Panc1 (cell line): ENCODE measurements at regions not wholly inside any gene's neighbourhood (a gene's known extent, or its start where the extent isn't known, plus 50 kb on each side); places are given as distances from the start of the nearest gene placed in this dataset.

Experiments used
- ATAC-seq: fragments of 200-7000 bp; cut with Tn5 transposase; 2 replicates; pipeline ENCODE4 v1.9.1; 2020; ENCODE audit warnings: mild to moderate bottlenecking, moderate library complexity
- BruUV-seq: library from RNA; stranded (reverse); fragments of 400-500 nt; replicated peaks from 2 replicates; lab custom pipeline; 2021; lab: Mats Ljungman, UMichigan
- CTCF ChIA-PET: fragments of 300-600 bp; sonication (Branson Sonifier 250); formaldehyde crosslinking; loops from one replicate; lab custom pipeline; 2022; ENCODE audit warnings: antibody characterized with exemption; lab: Charles Lee
- POLR2A ChIA-PET: fragments of 300-600 bp; sonication (Branson Sonifier 250); formaldehyde crosslinking; loops from one replicate; lab custom pipeline; 2022; ENCODE audit warnings: antibody characterized with exemption; lab: Charles Lee
- DNase-seq: peaks from one replicate; pipeline ENCODE4 v3.0.0-alpha.2; 2010; ENCODE audit warnings: low read depth, low spot score
- H3K27ac ChIP-seq: 2 replicates; pipeline ENCODE4 v1.5.1; 2011; ENCODE audit warnings: mild to moderate bottlenecking, low read length, inconsistent platforms
- H3K27me3 ChIP-seq: fragments of 200-500 bp; sonication (Bioruptor generic); 2 replicates; pipeline ENCODE4 v1.6.0; 2014; ENCODE audit warnings: low read length, inconsistent platforms; ENCODE audit not compliant: control insufficient read depth, insufficient read depth
- H3K36me3 ChIP-seq: fragments of 200-500 bp; sonication (Bioruptor generic); 2 replicates; pipeline ENCODE4 v1.5.1; 2014; ENCODE audit warnings: inconsistent platforms, mild to moderate bottlenecking, low read length, moderate library complexity; ENCODE audit not compliant: control insufficient read depth, insufficient read depth
- H3K4me1 ChIP-seq: 2 replicates; pipeline ENCODE4 v1.5.1; 2011; ENCODE audit warnings: inconsistent platforms, mild to moderate bottlenecking, low read length, moderate library complexity; ENCODE audit not compliant: control insufficient read depth, insufficient read depth
- H3K4me3 ChIP-seq, 2 experiments: 2 replicates each; pipeline ENCODE4 v1.5.1; 2011 to 2012; ENCODE audit warnings: low read depth in 2 of 2, low read length in 2 of 2, mild to moderate bottlenecking in 2 of 2, inconsistent platforms in 1 of 2, moderate library complexity in 1 of 2
- H3K9me3 ChIP-seq: fragments of 200-500 bp; sonication (Bioruptor generic); 2 replicates; pipeline ENCODE4 v1.5.1; 2014; ENCODE audit warnings: low read depth, mild to moderate bottlenecking, inconsistent platforms, low read length, moderate library complexity; ENCODE audit not compliant: control insufficient read depth, insufficient read depth
- POLR2AphosphoS5 ChIP-seq: IDR thresholded peaks from 2 replicates; pipeline ENCODE4 v1.6.1; 2012; ENCODE audit warnings: mild to moderate bottlenecking, low read depth, low read length, moderate library complexity
- SIN3A ChIP-seq: IDR thresholded peaks from 2 replicates; pipeline ENCODE4 v1.6.1; 2012; ENCODE audit warnings: low read depth, mild to moderate bottlenecking, low read length, moderate library complexity, borderline replicate concordance; ENCODE audit not compliant: insufficient read depth
- TCF7L2 ChIP-seq: IDR thresholded peaks from 2 replicates; pipeline ENCODE4 v1.6.1; 2011; ENCODE audit warnings: mild to moderate bottlenecking, low read depth, low read length, inconsistent platforms
- in situ Hi-C: cut with HindIII; loops from 2 replicates; pipeline ENCODE4 v1.10.0; 2016; ENCODE audit warnings: low sequenced_read_pairs, low pct_unique_long_range_greater_than_20kb
- intact Hi-C: fragments of 100-400 bp; cut with micrococcal nuclease; formaldehyde crosslinking; loops from one replicate; pipeline ENCODE4 v1.10.0; 2022; ENCODE audit not compliant: unreplicated experiment
- TF ChIP-seq, protein P1 (sequence below), 2 experiments: IDR thresholded peaks; 2 replicates each; pipeline ENCODE4 v1.6.1; 2011 to 2012; ENCODE audit warnings: low read depth in 2 of 2, control low read depth in 1 of 2, low read length in 1 of 2, mild to moderate bottlenecking in 1 of 2, moderate library complexity in 1 of 2; ENCODE audit not compliant: insufficient read depth in 1 of 2
- TF ChIP-seq, protein P2 (sequence below): fragments of 450-650 bp; IDR thresholded peaks from 2 replicates; pipeline ENCODE4 v1.5.1; 2017; ENCODE audit warnings: mild to moderate bottlenecking

DNA sequence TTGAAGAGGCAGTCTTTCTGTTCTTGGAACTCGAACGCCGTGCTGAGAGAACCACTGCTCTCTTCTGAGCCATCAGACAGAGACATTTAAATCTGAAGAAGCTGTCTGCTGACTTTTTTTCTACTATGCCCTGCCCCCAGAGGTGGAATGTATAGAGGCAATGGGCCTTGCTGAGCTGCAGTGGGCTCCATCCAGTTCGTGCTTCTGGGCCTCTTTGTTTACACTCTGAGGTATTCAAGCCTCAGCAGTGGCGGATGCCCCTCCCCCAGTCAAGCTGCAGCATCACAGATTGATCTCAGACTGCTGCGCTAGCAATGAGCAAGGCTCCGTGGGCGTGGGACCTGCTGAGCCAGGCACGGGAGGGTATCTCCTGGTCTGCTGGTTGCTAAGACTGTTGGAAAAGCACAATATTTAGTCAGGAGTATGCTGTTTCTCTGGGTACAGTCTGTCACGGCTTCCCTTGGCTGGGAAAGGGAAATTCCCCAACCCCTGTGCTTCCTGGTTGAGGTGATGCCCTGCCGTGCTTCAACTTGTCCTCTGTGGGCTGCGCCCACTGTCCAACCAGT is 526.8 kb downstream of the CD109 start:
- DNase-seq = no peak
- no TSS peak for BruUV-seq

GRCh38 chr6:74213995-74214394 is 518.0 kb downstream of the CD109 start:
- H3K9me3 ChIP-seq = no peaks in the 10 kb centered on the region
- no peaks in the 10 kb centered on the region for H3K4me1 ChIP-seq
- H3K4me3 ChIP-seq = no peak overlapping the region
- no TSS peak for BruUV-seq
- POLR2A ChIA-PET = no interaction called here
- no peaks in the 10 kb centered on the region for H3K27me3 ChIP-seq
- TF ChIP-seq TCF7L2 (no peak), SIN3A (no peak), POLR2AphosphoS5 (no peak)
- TF ChIP-seq, protein P1, sequence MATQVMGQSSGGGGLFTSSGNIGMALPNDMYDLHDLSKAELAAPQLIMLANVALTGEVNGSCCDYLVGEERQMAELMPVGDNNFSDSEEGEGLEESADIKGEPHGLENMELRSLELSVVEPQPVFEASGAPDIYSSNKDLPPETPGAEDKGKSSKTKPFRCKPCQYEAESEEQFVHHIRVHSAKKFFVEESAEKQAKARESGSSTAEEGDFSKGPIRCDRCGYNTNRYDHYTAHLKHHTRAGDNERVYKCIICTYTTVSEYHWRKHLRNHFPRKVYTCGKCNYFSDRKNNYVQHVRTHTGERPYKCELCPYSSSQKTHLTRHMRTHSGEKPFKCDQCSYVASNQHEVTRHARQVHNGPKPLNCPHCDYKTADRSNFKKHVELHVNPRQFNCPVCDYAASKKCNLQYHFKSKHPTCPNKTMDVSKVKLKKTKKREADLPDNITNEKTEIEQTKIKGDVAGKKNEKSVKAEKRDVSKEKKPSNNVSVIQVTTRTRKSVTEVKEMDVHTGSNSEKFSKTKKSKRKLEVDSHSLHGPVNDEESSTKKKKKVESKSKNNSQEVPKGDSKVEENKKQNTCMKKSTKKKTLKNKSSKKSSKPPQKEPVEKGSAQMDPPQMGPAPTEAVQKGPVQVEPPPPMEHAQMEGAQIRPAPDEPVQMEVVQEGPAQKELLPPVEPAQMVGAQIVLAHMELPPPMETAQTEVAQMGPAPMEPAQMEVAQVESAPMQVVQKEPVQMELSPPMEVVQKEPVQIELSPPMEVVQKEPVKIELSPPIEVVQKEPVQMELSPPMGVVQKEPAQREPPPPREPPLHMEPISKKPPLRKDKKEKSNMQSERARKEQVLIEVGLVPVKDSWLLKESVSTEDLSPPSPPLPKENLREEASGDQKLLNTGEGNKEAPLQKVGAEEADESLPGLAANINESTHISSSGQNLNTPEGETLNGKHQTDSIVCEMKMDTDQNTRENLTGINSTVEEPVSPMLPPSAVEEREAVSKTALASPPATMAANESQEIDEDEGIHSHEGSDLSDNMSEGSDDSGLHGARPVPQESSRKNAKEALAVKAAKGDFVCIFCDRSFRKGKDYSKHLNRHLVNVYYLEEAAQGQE (IDR thresholded peaks at IDR 0.05; ENCODE audit: insufficient read depth in 1 of 2, low read depth in 2 of 2, low read length in 1 of 2) = no peak
- TF ChIP-seq, protein P2, sequence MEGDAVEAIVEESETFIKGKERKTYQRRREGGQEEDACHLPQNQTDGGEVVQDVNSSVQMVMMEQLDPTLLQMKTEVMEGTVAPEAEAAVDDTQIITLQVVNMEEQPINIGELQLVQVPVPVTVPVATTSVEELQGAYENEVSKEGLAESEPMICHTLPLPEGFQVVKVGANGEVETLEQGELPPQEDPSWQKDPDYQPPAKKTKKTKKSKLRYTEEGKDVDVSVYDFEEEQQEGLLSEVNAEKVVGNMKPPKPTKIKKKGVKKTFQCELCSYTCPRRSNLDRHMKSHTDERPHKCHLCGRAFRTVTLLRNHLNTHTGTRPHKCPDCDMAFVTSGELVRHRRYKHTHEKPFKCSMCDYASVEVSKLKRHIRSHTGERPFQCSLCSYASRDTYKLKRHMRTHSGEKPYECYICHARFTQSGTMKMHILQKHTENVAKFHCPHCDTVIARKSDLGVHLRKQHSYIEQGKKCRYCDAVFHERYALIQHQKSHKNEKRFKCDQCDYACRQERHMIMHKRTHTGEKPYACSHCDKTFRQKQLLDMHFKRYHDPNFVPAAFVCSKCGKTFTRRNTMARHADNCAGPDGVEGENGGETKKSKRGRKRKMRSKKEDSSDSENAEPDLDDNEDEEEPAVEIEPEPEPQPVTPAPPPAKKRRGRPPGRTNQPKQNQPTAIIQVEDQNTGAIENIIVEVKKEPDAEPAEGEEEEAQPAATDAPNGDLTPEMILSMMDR = no peak
- DNase-seq = no peak
- no peak overlapping the region for H3K27ac ChIP-seq
- no peak for ATAC-seq
- CTCF ChIA-PET = no interaction called here
- intact Hi-C loops = no loop called here
- no peaks in the 10 kb centered on the region for H3K36me3 ChIP-seq
- in situ Hi-C loops = no loop called here

More for the DNA sequence above, 526.8 kb downstream of the CD109 start:
- ChIA-PET POLR2A (no interaction called here), CTCF (no interaction called here)
- TF ChIP-seq SIN3A (no peak), POLR2AphosphoS5 (no peak), TCF7L2 (no peak)
- TF ChIP-seq, protein P1 (IDR thresholded peaks at IDR 0.05; ENCODE audit: insufficient read depth in 1 of 2, low read depth in 2 of 2, low read length in 1 of 2) = no peak
- TF ChIP-seq, protein P2 = no peak
- Histone ChIP-seq H3K4me3 (no peak overlapping the region), H3K27ac (no peak overlapping the region), H3K4me1 (no peaks in the 10 kb centered on the region), H3K27me3 (no peaks in the 10 kb centered on the region), H3K9me3 (no peaks in the 10 kb centered on the region), H3K36me3 (no peaks in the 10 kb centered on the region)
- in situ Hi-C loops (no loop called here), intact Hi-C loops (no loop called here)
- ATAC-seq = no peak
